G401 (cell line): ENCODE measurements at regions not wholly inside any gene's neighbourhood (a gene's known extent, or its start where the extent isn't known, plus 50 kb on each side); places are given as distances from the start of the nearest gene placed in this dataset.

Experiments used
- DNase-seq: peaks from one replicate; pipeline ENCODE4 v3.0.0-alpha.2; 2015; ENCODE audit warnings: low spot score
- in situ Hi-C: cut with HindIII; loops from 2 replicates; pipeline ENCODE4 v1.10.0; 2016; ENCODE audit warnings: low sequenced_read_pairs, mixed read lengths

GRCh38 chr2:117646872-117647271 lies 167.6 kb upstream of the DDX18 start:
- in situ Hi-C loops, result no loop called here
- no peak for DNase-seq

- no peak for DNase-seq
- in situ Hi-C loops, result no loop called here
Observed at GRCh38 chr2:117656546-117656945, 157.9 kb upstream of the DDX18 start.

GRCh38 chr2:117661619-117662018 lies 152.9 kb upstream of the DDX18 start:
- no peak for DNase-seq
- in situ Hi-C loops, result no loop called here

- DNase-seq, result no peak
- in situ Hi-C loops, result no loop called here
Observed at GRCh38 chr2:117674172-117674571, 140.3 kb upstream of the DDX18 start.

- no peak for DNase-seq
- in situ Hi-C loops, result no loop called here
Observed at GRCh38 chr2:117679952-117680351, 134.5 kb upstream of the DDX18 start.

GRCh38 chr2:117684919-117685318 lies 129.6 kb upstream of the DDX18 start:
- in situ Hi-C loops, result no loop called here
- DNase-seq, result no peak

GRCh38 chr2:117686699-117687098 lies 127.8 kb upstream of the DDX18 start:
- in situ Hi-C loops, result no loop called here
- DNase-seq, result no peak

GRCh38 chr2:117691595-117691994 lies 122.9 kb upstream of the DDX18 start:
- no peak for DNase-seq
- in situ Hi-C loops, result no loop called here

GRCh38 chr2:117692001-117692763 lies 122.3 kb upstream of the DDX18 start:
- no peak for DNase-seq
- in situ Hi-C loops, result no loop called here

GRCh38 chr2:117693154-117693553 lies 121.3 kb upstream of the DDX18 start:
- in situ Hi-C loops, result no loop called here
- DNase-seq, result no peak

- in situ Hi-C loops, result no loop called here
- no peak for DNase-seq
Observed at GRCh38 chr2:117693651-117694050, 120.8 kb upstream of the DDX18 start.

GRCh38 chr2:117698287-117698686 lies 116.2 kb upstream of the DDX18 start:
- DNase-seq, result no peak
- in situ Hi-C loops, result no loop called here

- DNase-seq, result no peak
- in situ Hi-C loops, result no loop called here
Observed at GRCh38 chr2:117698819-117699218, 115.7 kb upstream of the DDX18 start.

- in situ Hi-C loops, result no loop called here
- no peak for DNase-seq
Observed at GRCh38 chr2:117700471-117700870, 114.0 kb upstream of the DDX18 start.

GRCh38 chr2:117701365-117701764 lies 113.1 kb upstream of the DDX18 start:
- no peak for DNase-seq
- in situ Hi-C loops, result no loop called here

GRCh38 chr2:117702098-117702497 lies 112.4 kb upstream of the DDX18 start:
- in situ Hi-C loops, result no loop called here
- DNase-seq, result no peak

GRCh38 chr2:117703858-117704257 lies 110.6 kb upstream of the DDX18 start:
- in situ Hi-C loops, result no loop called here

GRCh38 chr2:117704818-117705217 lies 109.7 kb upstream of the DDX18 start:
- in situ Hi-C loops, result no loop called here

More at GRCh38 chr2:117703858-117704257, 110.6 kb upstream of the DDX18 start:
- DNase-seq, result no peak

GRCh38 chr2:117707874-117708273 lies 106.6 kb upstream of the DDX18 start:
- in situ Hi-C loops, result no loop called here
- no peak for DNase-seq

More at GRCh38 chr2:117704818-117705217, 109.7 kb upstream of the DDX18 start:
- DNase-seq, result no peak

GRCh38 chr2:117712684-117713083 lies 101.8 kb upstream of the DDX18 start:
- in situ Hi-C loops, result no loop called here

GRCh38 chr2:117714110-117714509 lies 100.4 kb upstream of the DDX18 start:
- no peak for DNase-seq
- in situ Hi-C loops, result no loop called here

More at GRCh38 chr2:117712684-117713083, 101.8 kb upstream of the DDX18 start:
- DNase-seq, result peak; percentile 4
